Stimulated activated CD8-positive, alpha-beta memory T cell treated with anti-CD3 and anti-CD28 coated beads, Interleukin-4, amount 100 ng/mL, for 4 hours (primary cell): ENCODE measurements at regions not wholly inside any gene's neighbourhood (a gene's known extent, or its start where the extent isn't known, plus 50 kb on each side); places are given as distances from the start of the nearest gene placed in this dataset.
"Not testable (repeated sequence)": the region's sequence is repeated elsewhere in the genome, so short reads cannot be mapped to it uniquely, and the experiment has no call there.

Experiments used
- DNase-seq, 2 donors: peaks; one replicate each; pipeline ENCODE4 v3.0.0-alpha.2; 2020; ENCODE audit warnings: low read depth in 2 of 2, low spot score in 1 of 2

GRCh38 chr1:194959795-194960194 is 1648.4 kb downstream of the KCNT2 start:
- DNase-seq, result no peak

GRCh38 chr1:194952171-194952570 is 1656.1 kb downstream of the KCNT2 start:
- no peak for DNase-seq

- no peak for DNase-seq
Measured at GRCh38 chr1:194950584-194950983, 1657.7 kb downstream of the KCNT2 start.

- no peak for DNase-seq
Measured at GRCh38 chr1:194940336-194941030, 1667.8 kb downstream of the KCNT2 start.

DNA sequence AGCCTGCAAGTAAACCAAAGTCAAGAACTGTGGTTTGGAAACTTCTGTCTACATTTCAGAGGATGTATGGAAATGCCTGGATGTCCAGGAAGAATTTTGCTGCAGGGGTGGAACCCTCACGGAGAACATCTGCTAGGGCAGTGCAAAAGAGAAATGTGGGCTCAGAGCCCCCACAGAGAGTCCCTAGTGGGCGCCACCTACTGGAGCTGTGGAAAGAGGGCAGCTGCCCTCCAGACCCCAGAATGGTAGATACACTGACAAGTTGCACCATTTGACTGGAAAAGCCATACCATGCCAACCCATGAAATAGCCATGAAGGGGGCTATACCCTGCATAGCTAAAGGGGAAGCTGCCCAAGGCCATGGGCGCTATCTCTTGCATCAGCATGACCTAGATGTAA is 1672.4 kb downstream of the KCNT2 start:
- DNase-seq, result no peak

- no peak for DNase-seq
Measured at GRCh38 chr1:194931166-194931565, 1677.1 kb downstream of the KCNT2 start.

DNA sequence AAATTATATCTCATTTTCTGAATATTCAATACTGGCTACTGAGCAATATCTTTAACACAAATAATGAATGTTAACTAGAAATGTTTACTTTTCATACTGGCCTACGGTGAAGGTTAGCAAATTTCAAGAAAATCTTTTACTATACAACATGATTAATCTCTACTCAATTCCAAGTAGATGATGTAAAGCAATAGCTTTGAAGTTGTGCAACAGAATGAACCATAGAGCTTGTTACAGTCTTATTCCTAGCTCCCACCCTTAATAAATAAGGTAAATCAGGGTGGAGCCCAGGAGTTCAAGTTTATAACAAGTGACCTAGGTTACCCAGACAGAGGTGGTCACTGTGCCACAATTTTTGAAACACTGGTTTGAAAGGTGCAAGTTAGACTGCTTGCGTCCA is 1678.1 kb downstream of the KCNT2 start:
- no peak for DNase-seq

DNA sequence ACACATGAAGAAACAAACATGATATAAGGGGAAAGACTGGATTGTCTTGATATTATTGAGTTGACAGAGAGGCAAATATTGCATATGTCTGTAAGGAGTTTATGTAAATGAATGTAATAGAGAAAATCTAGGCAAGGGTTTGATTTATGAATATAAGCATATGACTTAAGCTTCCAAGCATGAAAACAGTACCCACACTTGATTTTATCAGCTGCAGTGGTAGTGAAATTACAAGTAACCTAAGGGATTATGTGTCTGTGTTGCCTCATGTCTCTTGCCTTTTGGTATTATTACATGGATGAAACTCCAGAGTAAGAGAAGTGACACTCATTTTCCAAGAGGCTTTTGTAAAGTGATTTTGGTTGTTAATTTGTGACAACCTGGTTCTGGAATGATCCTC is 1678.9 kb downstream of the KCNT2 start:
- no peak for DNase-seq

DNA sequence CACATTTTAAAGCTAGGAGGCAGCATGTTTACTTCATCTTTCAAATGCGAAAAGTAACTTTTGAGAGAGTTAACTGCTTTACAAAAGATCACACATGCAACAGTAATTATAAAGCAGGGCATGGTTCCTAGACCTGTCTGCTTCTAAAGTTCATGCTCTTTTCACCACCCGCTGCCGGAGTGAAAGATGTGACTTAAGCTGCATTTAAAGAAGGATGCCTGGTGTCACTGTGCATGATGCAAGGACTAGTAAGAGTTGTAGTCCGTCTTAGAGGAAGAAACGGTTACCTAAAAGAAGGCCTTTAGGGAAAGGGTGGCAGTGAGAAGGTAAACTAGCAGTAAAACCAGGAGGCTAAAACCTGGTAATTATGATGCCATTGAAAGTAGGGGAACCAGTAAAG is 1689.1 kb downstream of the KCNT2 start:
- DNase-seq, result no peak

- DNase-seq, result no peak
Measured at GRCh38 chr1:194917769-194918168, 1690.5 kb downstream of the KCNT2 start.

- no peak for DNase-seq
Measured at GRCh38 chr1:194908643-194909042, 1699.6 kb downstream of the KCNT2 start.

DNA sequence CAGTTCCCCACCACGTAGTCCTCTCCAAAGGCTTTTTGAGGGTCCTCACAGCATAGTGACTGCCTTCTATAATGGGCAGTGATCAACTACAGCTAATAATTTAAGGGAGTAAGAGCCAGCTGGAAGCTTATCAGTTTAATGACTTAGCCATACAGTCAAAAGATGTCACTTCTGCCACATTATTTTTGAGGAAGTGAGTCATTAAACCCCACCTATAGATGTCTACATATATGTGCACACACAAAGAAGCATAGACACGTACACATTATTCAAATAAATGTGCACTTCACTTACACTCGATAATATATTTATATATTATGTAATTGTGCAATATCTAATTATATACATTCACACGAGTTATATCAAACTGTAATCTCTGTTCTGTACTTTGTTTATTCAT is 1704.7 kb downstream of the KCNT2 start:
- no peak for DNase-seq

GRCh38 chr1:194889310-194889709 is 1702.9 kb upstream of the B3GALT2 start:
- DNase-seq, result no peak

GRCh38 chr1:194870860-194871259 is 1684.4 kb upstream of the B3GALT2 start:
- no peak for DNase-seq

GRCh38 chr1:194866153-194866552 is 1679.7 kb upstream of the B3GALT2 start:
- no peak for DNase-seq

DNA sequence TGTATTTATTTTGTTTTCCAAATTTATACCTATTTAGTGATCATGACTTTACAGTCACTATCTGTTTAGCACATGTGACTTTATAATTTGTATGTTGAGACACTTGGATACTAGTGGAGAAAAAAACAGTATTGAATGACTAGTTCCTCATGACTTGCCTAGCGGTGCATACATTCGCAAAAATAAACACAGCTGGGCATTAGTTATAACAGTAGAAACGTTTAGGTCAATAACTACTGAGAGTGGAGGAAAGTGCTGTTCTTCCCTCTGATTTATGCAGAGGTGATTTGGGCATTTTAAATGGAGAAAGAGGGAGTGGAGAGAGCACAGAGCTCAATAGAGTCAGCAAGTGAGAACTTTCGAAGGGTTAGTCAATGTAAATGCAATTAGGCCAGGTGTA is 1679.0 kb upstream of the B3GALT2 start:
- DNase-seq, result no peak

GRCh38 chr1:194862129-194862528 is 1675.7 kb upstream of the B3GALT2 start:
- no peak for DNase-seq

- no peak for DNase-seq
Measured at GRCh38 chr1:194860248-194861201, 1674.1 kb upstream of the B3GALT2 start.

DNA sequence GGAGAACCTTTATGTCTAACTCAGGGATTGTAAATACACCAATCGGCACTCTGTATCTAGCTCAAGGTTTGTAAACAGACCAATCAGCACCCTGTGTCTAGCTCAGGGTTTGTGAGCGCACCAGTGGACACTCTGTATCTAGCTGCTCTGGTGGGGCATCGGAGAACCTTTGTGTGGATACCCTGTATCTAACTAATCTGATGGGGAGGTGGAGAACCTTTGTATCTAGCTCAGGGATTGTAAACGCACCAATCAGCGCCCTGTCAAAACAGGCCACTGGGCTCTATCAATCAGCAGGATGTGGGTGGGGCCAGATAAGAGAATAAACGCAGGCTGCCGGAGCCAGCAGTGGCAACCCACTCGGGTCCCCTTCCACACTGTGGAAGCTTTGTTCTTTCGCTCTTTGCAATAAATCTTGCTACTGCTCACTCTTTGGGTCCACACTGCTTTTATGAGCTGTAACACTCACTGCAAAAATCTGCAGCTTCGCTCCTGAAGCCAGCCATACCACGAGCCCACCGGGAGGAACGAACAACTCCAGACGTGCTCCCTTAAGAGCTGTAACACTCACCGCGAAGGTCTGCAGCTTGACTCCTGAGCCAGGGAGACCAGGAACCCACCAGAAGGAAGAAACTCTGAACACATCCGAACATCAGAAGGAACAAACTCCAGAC is 1673.2 kb upstream of the B3GALT2 start:
- DNase-seq, result not testable (repeated sequence)

DNA sequence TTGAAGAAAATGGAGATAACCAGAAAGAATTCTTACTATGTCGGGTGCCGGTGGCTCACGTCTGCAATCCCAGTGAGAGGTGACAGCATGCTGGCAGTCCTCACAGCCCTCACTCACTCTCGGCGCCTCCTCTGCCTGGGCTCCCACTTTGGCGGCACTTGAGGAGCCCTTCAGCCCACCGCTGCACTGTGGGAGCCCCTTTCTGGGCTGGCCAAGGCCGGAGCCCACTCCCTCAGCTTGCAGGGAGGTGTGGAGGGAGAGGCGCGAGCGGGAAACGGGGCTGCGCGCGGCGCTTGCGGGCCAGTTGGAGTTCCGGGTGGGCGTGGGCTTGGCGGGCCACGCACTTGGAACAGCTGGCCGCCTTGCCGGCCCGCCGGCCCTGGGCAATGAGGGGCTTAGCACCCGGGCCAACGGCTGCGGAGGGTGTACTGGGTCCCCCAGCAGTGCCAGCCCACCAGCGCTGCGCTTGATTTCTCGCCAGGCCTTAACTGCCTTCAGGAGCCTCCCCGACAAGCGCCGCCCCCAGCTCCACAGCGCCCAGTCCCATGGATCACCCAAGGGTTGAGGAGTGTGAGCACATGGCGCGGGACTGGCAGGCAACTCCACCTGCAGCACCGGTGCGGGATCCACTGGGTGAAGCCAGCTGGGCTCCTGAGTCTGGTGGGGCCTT is 1672.5 kb upstream of the B3GALT2 start:
- DNase-seq, result not testable (repeated sequence)

- no peak for DNase-seq
Measured at GRCh38 chr1:194857413-194857812, 1671.0 kb upstream of the B3GALT2 start.
